AG20443 (cell line): ENCODE measurements at regions not wholly inside any gene's neighbourhood (a gene's known extent, or its start where the extent isn't known, plus 50 kb on each side); places are given as distances from the start of the nearest gene placed in this dataset.
"Not testable (repeated sequence)": the region's sequence is repeated elsewhere in the genome, so short reads cannot be mapped to it uniquely, and the experiment has no call there.

ENCODE experiments used
- DNase-seq: peaks from one replicate; pipeline ENCODE4 v3.0.0; 2012; ENCODE audit warnings: low spot score, mixed read lengths

DNA sequence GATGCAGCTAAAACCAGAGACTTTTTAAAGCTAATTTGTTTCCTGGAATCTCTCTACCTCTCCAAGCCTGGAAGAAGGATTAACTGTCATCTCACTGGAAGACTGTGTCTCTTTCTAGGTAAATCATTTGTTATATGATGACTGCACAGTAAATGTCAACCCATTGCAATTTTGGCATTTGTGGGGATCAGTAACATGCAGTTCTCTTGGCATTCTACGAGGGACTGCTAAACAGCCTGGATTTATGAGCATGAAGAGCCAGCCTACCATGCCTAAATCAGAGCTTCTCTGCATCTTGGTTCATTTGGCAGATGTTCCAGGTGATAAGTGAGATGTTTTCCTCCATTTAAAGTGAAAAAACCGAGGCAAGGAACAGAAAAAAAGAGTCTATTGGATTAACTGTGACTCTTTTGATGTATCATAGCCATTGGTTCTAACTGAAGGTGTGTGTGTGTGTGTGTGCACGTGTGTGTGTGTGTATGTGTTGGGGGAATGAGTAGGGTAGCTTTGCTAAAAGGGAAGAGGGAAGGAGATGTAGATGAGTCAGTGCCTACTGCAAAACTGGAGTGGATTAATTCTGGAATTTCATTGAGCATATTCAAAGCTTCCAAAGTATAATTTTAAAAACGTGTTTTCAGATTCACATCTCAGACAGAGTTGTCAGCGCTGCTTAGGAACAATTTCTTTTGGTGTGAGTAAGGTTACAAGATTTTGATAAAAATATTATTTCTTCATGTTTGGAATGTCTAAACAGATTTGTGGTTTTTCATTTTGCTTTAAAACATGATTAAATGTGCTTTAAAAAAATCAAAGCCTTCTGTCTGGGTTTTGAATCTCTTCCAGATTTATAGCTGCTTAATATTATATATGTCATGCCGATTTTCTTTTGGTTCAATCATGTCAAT, 123.2 kb upstream of the LNX1 start:
- DNase-seq: peak; percentile 66

- no peak for DNase-seq
Observed at GRCh38 chr4:53713767-53714166, 122.5 kb upstream of the LNX1 start.

- DNase-seq: no peak
Observed at GRCh38 chr4:53713296-53713695, 122.0 kb upstream of the LNX1 start.

DNA sequence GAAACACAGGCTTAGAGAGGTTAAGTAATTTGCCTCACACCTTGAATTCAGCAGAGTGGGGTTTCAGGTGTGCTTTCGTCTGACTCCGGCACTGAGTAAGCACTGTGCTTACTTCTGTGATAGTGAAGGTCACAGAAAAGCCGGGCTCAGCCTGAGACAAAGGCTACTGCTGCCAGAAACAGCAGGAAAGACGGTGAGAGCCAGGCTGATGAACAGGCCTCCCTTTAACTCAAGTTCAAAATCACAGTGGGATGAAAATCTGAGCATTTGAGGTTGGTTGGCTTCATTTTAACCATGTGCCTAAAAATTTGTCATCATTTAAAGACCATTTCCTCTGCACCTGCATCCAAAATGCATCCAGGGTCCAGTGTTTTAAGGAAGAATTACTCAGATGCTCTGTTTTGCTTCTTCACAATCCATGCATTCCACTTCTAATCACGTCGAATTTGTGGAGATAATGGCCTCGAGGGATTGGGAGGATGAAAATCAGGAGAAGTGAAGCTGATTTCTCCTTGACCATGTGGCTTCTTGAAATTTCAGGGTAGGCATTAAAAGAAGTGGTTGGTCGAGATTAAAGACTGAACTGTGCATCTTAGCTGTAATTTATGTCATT, 121.2 kb upstream of the LNX1 start:
- no peak for DNase-seq

GRCh38 chr4:53711926-53712325, 120.6 kb upstream of the LNX1 start:
- no peak for DNase-seq

GRCh38 chr4:53709693-53710092, 118.4 kb upstream of the LNX1 start:
- no peak for DNase-seq

DNA sequence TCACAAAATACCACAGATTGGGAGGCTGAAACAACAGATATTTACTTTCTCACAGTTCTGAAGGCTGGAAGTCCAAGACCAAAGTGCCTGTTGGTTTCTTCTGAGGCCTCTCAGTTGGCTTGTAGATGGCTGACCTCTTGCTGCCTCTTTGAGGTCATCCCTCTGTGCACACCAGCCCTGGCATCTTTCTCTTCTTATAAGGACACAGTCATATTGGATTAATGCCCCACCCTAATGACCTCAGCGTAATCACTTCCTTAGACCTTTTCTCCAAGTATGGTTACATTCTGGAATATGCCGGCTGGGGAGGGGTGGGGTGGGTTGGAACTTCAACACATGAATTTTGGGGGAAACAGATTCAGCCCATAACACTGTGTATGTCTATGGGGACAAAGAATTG, 116.2 kb upstream of the LNX1 start:
- no peak for DNase-seq

GRCh38 chr4:53706422-53707032, 115.2 kb upstream of the LNX1 start:
- DNase-seq: peak; percentile 50

DNA sequence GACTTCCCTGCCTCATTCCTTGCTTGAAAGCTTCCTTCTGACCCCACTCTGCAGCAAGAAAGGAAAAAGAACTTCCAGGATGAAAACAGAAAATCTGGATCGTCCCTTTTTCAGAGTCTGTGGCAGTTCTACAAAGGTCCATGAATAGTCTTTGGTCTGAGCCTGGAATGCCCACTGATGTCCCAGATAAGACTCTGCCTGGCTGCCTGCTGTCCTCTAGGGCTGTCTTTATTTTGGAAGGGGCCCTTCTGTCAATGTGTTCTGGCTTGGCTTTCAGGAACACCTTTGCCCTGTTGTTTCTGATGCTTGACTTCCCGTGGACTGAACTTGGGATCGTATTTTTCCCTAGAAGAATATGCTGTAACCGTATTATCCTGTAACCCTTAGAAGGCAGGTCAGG, 114.7 kb upstream of the LNX1 start:
- no peak for DNase-seq

GRCh38 chr4:53705151-53705764, 114.0 kb upstream of the LNX1 start:
- DNase-seq: no peak

GRCh38 chr4:53704329-53704728, 113.0 kb upstream of the LNX1 start:
- no peak for DNase-seq

DNA sequence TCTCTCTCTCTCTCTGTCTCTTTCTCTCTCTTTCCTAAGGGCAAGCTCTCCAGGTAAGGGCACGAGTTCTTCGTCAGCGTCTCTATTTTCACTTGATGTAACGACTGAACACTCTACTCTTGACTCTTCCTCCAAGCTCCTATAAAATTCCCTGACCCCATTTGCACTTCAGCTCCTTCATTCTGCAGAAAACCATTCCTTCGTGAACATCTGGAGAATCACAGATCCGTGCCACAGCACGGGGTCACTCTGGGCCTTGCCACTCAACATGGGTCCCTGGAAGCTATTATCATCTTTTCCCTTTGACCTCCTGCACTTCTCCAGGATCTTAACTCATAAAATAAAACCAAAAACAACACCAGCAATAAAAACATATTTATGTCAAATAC, 112.0 kb upstream of the LNX1 start:
- DNase-seq: no peak

DNA sequence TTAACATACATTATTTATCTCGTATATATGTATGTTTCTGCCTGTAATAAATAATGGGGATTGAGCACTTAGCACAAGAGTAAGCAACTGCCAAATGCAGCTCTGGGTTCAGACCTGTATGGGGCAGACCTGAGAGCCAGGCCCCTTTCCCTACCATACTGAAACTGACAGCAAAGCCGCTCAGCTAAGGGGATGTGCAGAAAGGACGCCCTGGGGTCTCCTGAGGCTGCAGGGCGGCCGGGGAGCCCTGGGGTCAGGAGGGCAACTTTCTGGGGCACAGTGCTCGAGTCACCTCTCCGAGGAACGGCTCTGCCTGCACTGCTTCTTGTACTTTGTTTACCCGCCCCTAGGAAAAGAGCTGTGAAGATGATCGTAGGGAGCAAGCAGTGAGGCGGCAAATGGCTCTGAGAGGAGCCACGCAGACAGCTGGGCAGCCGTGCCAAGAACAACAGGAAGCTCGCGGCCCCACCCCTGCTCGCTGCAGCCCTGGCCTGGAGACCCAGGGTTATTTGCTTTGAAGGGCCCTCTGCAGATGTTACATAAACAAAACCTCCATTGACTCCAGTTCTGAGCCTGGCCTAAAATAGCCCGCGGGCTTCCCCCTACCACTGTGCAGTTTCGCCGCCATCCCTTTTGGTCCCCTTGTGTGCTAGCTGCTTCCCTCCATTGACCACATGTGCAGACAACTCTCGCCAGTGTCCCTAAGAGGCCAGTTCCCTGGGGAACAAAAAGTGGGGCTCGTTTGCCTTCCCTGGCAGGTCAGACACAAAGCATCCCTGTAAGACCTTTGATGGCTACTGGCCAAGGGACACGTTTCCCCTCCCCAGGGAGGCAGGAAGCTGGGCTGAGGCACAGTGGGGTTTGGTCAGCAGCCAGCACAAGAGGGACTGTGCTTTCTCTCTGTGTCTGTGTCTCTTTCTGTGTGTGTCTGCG, 111.3 kb upstream of the LNX1 start:
- DNase-seq: peak; percentile 83

- DNase-seq: not testable (repeated sequence)
Observed at GRCh38 chr4:53701260-53701659, 110.0 kb upstream of the LNX1 start.

- not testable (repeated sequence) for DNase-seq
Observed at GRCh38 chr4:53699310-53699709, 108.0 kb upstream of the LNX1 start.

DNA sequence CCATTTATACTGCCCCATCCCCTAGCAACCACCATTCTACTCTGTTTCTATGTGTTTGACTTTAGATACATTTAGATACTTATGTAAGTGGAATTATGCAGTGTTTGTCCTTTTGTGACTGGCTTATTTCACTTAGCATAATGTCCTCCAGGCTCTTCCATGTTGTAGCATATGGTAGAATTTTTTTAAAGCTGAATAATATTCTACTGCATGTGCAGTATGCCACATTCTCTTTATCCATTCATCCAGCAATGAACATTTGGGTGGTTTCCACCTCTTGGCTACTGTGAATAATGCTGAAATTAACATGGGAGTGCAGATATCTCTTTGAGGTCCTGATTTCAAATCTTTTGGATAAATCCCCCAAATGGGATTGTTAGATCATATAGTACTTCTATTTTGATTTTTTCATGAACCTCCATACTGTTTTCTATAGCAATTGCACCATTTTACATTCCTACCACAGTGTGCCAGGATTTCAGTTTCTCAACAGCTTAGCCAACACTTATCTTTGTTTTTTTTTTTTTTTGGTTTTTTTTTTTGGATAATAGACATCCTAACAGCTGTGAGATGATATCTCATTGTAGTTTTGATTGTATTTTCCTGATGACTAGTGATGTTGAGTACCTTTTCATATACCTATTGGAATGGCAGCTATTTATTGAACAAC, 105.9 kb upstream of the LNX1 start:
- no peak for DNase-seq

GRCh38 chr4:53695540-53696463, 104.5 kb upstream of the LNX1 start:
- no peak for DNase-seq

- no peak for DNase-seq
Observed at GRCh38 chr4:53694666-53695065, 103.4 kb upstream of the LNX1 start.

DNA sequence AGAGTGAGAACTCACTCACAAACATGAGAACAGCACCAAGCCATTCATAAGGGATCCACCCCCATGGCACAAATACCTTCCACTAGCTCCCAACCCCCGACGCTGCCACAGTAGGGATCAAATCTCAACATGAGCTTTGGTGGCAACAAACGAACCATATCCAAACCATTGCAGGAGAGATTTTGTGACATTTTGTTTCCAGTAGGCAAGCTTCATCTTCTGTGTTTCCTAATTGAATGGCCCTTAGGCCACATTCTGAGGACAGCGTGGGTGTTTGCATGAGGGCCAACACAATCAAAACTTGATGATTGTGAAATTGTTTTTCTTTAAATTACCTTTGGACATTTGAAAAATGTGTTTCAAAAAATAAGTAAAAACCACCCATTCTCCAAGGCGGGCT, 102.6 kb upstream of the LNX1 start:
- no peak for DNase-seq

- DNase-seq: no peak
Observed at GRCh38 chr4:53693408-53693807, 102.1 kb upstream of the LNX1 start.
